ENCODE measurements at regions not wholly inside any gene's neighbourhood (a gene's known extent, or its start where the extent isn't known, plus 50 kb on each side); places are given as distances from the start of the nearest gene placed in this dataset.
A peak's percentile ranks its signal among the peaks of the same experiment; 100 is the strongest.
"Not testable (repeated sequence)": the region's sequence is repeated elsewhere in the genome, so short reads cannot be mapped to it uniquely, and the experiment has no call there.

GRCh38 chr15:94840794-94841783 lies 609.7 kb downstream of the MCTP2 start:
- DNase-seq (ENCODE audit: low spot score): no peak

DNA sequence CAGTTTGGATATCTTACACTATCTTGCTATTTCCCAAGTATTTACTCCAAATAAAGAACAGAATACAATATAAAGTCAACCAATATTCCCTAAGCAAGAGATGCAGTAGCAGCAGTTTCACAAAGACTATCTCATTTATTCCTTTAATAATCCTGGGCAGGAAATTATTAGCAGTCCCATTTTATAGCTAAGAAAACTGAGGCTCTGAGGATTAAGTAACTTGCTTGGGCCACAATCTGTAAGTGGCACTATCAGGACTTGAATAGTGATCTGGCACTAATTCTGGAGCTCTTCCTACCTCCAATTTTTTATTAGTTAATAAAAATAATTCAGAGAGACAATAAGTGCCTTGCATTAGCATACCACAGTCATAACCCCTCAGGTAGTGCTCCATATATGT lies 611.7 kb downstream of the MCTP2 start:
- no peak for DNase-seq (ENCODE audit: low spot score)

DNA sequence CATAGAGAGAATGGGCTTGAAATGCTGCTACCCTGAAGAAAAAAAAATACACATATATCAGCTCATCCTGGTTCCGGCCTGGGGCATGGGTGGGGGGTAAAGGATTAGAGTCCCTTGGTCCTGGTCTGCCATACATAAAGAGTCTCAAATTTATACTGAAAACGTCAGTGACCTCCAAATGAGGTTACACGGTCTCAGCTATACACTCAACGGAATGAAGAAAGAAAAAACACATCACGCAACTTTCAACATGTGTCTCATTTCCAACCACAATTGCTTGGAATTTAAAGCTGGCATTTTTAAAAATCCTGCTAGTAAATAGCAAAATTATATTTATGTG lies 612.8 kb downstream of the MCTP2 start:
- DNase-seq (ENCODE audit: low spot score): no peak

DNA sequence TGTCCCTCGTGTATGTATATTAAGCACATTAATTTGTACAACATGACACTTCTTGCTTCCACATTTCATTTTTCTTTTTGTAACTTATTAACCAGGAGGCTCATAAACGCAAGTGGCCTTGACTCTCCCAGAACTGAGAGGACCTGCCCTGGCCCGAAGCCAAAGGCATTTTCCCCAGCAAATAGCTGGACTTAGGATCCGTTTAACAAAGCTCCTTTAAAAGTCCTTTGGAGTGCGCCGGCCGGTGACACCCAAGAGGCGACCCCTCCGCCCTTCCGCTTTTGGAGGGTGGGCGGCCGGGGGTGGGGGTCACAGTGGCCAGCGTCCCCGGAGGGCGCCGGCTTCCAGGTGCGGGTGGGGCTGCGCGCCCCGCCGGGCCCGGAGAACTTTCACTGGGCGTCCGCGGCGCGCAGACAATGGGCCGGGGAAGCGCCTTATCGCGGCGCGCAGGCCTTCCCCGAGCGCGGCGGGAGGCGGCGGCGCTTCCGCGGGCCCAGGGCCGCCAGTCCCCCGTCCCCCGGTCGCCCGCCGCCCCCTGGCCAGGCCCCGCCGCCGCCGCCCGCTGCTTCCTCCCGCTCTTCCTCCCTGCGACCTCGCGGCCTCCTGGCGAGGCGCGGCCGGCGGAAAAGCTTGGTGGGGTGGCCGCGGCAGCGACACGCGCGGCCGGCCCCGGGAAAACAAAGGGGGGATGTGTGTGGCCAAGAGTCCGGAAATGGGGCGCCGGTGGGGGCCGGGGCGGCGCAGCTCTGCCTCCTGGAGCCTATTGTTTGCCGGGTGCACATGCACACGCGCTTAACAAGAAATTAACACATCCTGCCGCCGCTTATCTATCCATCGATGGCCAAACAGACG lies 613.4 kb downstream of the MCTP2 start:
- peak; percentile 96 for DNase-seq (ENCODE audit: low spot score)

DNA sequence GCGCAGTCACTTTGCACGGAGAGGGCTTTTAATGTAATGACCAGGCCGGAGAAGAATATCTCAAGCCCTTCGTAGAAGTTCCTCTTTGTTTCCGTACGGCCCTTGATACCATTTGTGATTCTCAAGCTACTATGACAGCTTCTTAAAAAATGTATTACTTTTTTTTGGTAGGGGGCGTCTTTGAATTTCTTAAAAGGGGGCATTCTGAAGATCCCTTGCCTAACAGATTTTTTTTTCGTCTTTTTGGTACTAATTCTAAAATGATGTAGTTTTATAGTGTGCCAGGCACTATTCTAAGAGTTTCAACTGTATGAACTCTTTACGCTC lies 614.0 kb downstream of the MCTP2 start:
- DNase-seq (ENCODE audit: low spot score): no peak

DNA sequence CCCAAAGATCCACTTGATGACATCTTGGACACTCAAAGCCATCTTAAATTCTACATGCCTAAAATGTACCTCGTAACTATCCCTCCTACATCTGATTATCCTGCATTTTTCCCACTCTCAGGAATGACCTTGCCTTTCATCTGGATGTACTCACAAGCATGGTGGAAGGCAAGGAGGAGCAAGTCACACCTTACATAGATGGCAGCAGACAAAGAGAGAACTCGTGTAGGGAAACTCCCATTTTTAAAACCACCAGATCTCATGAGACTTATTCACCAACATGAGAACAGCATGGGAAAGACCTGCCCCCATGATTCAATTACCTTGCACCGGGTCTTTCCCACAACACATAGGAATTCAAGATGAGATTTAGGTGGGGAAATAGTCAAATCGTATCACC lies 616.0 kb downstream of the MCTP2 start:
- DNase-seq (ENCODE audit: low spot score): no peak

DNA sequence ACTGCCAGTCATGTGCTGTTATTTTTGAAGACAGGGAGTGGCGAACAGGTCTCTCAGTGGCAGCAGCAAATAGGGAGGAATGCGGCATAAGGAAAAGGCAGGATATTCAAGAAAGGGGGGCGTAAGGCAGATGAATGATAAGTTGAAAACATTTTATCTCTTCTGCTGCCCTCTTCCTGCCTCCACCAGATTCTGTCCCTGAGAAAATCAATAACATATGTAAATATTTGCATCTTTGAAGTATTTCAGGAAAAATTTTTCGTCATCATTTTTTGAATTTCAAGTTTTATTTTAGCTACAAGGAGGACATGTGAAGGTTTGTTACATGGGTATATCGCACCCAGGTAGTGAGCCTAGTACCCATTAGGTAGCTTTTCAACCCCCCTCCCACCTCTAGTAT lies 616.7 kb downstream of the MCTP2 start:
- no peak for DNase-seq (ENCODE audit: low spot score)

GRCh38 chr15:94855018-94855408 lies 623.7 kb downstream of the MCTP2 start:
- no peak for DNase-seq (ENCODE audit: low spot score)

DNA sequence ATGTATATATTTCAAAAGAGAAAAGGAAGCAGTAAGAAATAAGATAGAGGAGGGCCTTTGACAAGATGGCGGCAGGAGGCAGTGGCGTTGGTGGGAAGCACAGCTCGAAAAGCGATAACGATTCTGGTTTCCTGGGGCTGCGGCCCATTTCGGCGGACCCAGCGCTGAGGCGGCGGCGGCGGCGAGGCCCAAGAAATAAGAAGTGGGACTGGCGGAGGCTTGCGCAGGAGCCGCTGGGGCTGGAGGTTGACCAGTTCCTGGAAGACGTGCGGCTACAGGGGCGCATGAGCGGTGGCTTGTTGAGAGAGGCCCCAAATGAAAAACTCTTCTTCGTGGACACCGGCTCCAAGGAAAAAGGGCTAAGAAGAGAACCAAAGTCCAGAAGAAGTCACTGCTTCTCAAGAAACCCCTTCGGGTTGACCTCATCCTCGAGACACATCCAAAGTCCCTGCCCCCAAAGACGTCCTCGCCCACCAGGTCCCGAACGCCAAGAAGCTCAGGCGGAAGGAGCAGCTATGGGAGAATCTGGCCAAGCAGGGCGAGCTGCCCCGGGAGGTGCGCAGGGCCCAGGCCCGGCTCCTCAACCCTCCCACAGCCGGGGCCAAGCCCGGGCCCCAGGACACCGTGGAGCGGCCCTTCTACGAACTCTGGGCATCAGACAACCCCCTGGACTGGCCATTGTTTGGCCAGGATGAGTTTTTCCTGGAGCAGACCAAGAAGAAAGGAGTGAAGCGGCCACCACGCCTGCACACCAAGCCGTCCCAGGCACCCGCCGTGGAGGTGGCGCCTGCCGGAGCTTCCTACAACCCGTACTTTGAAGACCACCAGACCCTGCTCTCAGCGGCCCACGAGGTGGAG lies 624.3 kb downstream of the MCTP2 start:
- DNase-seq (ENCODE audit: low spot score): no peak

- no peak for DNase-seq (ENCODE audit: low spot score)
Observed at GRCh38 chr15:94856267-94856854, 625.0 kb downstream of the MCTP2 start.

GRCh38 chr15:94857466-94857865 lies 626.1 kb downstream of the MCTP2 start:
- no peak for DNase-seq (ENCODE audit: low spot score)

DNA sequence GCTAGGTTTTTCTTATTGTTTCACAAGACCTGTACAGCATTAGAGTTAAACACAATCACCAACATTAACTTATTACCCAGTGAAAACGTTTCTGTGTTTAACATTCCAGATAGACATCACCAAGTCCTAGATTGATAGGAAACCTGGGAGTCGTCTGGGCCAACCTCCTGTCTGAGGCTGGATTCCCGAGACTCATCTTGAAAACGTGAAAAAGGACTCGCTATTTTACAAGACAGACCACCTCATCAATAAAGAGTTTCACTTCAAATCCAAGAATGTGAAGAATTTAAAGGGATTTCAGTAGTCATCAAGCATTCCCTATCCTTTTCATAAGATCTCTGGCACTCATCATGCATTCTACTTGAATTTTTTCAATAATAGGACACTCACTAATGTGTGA lies 626.6 kb downstream of the MCTP2 start:
- DNase-seq (ENCODE audit: low spot score): no peak

DNA sequence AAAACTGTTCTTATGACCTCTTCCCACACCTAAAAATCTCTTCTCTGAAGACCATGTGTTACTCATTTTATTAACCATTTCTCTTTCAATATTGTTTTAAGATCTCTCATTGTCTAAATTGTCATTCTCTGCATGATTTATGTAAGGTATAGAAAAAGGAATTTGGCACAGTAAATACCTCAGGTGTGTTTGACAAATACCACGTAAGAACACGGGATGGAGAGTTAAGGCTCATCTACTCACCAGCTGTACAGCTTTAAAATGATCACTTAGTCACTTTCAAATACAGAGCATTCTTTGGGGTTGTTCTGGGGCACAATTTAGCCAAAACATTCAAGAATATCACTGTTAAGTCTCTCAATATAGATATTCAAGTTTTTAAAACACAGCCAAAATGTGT lies 627.1 kb downstream of the MCTP2 start:
- no peak for DNase-seq (ENCODE audit: low spot score)

- DNase-seq (ENCODE audit: low spot score): no peak
Observed at GRCh38 chr15:94858920-94859319, 627.6 kb downstream of the MCTP2 start.

DNA sequence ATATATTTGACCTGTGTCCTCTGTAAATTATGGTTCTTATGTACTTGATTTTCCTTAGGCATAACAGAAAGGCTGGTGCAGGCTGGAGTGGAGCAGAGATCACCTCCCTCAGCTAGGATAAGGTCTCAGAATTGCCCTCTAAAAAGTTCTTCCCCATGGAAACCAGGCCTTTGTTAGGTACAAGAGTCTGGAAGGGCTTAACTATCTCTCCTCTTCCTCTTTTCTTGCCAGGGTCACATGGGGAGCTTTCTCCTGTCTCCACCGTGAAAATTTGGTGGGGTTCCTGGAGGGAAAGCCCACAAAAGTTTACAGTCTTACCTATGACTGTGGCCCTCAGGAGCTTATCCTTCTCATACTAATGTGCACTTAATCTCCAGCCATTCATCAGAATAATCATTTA lies 633.2 kb downstream of the MCTP2 start:
- no peak for DNase-seq (ENCODE audit: low spot score)

GRCh38 chr15:94868265-94868664 lies 636.9 kb downstream of the MCTP2 start:
- DNase-seq (ENCODE audit: low spot score): not testable (repeated sequence)

DNA sequence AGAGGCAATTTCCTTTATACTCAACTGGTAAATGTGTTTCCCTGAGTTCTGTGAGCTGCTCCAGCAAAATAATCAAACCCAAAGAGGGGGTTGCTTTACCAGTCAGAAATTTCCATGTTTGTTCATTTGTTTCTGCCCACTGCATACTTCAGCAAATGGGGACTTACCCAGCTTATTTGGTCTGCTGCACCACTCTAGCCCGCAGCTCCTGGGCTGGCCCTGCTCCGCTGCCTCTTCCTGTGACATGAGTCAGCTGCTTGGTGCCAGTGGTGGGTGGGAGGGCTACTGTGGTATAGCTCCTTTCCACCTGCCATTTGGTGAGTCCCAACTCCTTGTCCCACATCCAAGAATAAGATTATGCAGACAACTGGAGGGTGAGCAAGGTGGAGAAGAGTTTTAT lies 644.2 kb downstream of the MCTP2 start:
- no peak for DNase-seq (ENCODE audit: low spot score)

DNA sequence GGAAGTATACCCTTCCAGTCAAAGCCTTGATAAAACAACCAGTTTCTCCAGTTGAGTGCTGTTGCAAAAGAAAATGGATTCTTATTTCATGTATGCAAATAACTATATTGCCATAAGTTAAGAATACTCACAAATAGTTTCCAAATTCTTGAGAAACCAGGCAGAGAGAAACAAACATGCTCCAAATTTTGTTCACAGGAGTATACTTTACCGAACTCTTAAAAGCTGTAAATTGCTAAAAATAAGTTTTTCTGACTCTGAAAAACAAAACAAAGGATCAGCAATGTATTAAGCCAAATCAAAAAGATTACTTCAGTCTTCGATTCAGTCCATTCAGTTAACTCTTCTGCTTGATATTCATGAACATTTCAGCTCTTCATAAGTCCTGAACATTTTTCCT lies 646.5 kb downstream of the MCTP2 start:
- no peak for DNase-seq (ENCODE audit: low spot score)

GRCh38 chr15:94882071-94882712 lies 650.8 kb downstream of the MCTP2 start:
- no peak for DNase-seq (ENCODE audit: low spot score)

GRCh38 chr15:94887391-94887790 lies 656.0 kb downstream of the MCTP2 start:
- no peak for DNase-seq (ENCODE audit: low spot score)

- DNase-seq (ENCODE audit: low spot score): no peak
Observed at GRCh38 chr15:94889153-94889552, 657.8 kb downstream of the MCTP2 start.
